Fibroblast of lung (primary cell): ENCODE measurements at regions not wholly inside any gene's neighbourhood (a gene's known extent, or its start where the extent isn't known, plus 50 kb on each side); places are given as distances from the start of the nearest gene placed in this dataset.

Source experiments
- DNase-seq, 2 donors: peaks; one replicate each; pipeline versions ENCODE4 v3.0.0 to v3.0.0-alpha.2; 2010; ENCODE audit warnings: low read depth in 2 of 2
- H2AFZ ChIP-seq: 2 replicates; pipeline ENCODE4 v1.5.1; 2012; ENCODE audit warnings: low read length, control low read depth, inconsistent platforms
- H3K27ac ChIP-seq: 2 replicates; pipeline ENCODE4 v1.5.1; 2011; ENCODE audit warnings: low read length, control low read depth; ENCODE audit not compliant: insufficient read depth
- H3K27me3 ChIP-seq: 2 replicates; pipeline ENCODE4 v1.5.1; 2011; ENCODE audit warnings: mild to moderate bottlenecking, low read length; ENCODE audit not compliant: control insufficient read depth, insufficient read depth
- H3K36me3 ChIP-seq: 2 replicates; pipeline ENCODE4 v1.5.1; 2011; ENCODE audit warnings: low read length; ENCODE audit not compliant: control insufficient read depth, insufficient read depth
- H3K4me1 ChIP-seq: 2 replicates; pipeline ENCODE4 v1.5.1; 2011; ENCODE audit warnings: low read length; ENCODE audit not compliant: control insufficient read depth, insufficient read depth; ENCODE audit errors: extremely low read depth
- H3K4me2 ChIP-seq: 2 replicates; pipeline ENCODE4 v1.5.1; 2011; ENCODE audit warnings: low read length, control low read depth; ENCODE audit not compliant: insufficient read depth; ENCODE audit errors: extremely low read depth
- H3K4me3 ChIP-seq, 4 experiments: fragments of 200-600 bp in 1 of 4; sonication (generic) in 1 of 4; replicated peaks in 1 of 4; 2 replicates each; pipeline ENCODE4 v1.5.1; 2011 to 2016; ENCODE audit warnings: low read length in 4 of 4, low read depth in 3 of 4, mild to moderate bottlenecking in 3 of 4, control low read depth in 2 of 4, inconsistent platforms in 1 of 4, mixed read lengths in 1 of 4; ENCODE audit not compliant: insufficient read depth in 1 of 4; ENCODE audit errors: control extremely low read depth in 1 of 4
- H3K79me2 ChIP-seq: 2 replicates; pipeline ENCODE4 v1.5.1; 2012; ENCODE audit warnings: mild to moderate bottlenecking, low read length, inconsistent platforms; ENCODE audit not compliant: control insufficient read depth, insufficient read depth
- H3K9ac ChIP-seq: 2 replicates; pipeline ENCODE4 v1.5.1; 2011; ENCODE audit warnings: mild to moderate bottlenecking, low read length, control low read depth; ENCODE audit not compliant: insufficient read depth
- H3K9me3 ChIP-seq: 2 replicates; pipeline ENCODE4 v1.5.1; 2012; ENCODE audit warnings: low read depth, low read length; ENCODE audit not compliant: control insufficient read depth, insufficient read depth
- H4K20me1 ChIP-seq: 2 replicates; pipeline ENCODE4 v1.5.1; 2011; ENCODE audit warnings: low read length; ENCODE audit not compliant: control insufficient read depth, insufficient read depth; ENCODE audit errors: extremely low read depth
- CTCF ChIP-seq, 2 donors: IDR thresholded peaks in 1 of 2; conservative IDR thresholded peaks in 1 of 2; 1 replicate in 1 of 2; 2 replicates in 1 of 2; pipeline ENCODE4 v1.5.1; 2011 to 2012; ENCODE audit warnings: low read length in 2 of 2, control low read depth in 1 of 2, inconsistent platforms in 1 of 2, low read depth in 1 of 2, mild to moderate bottlenecking in 1 of 2
- EZH2 ChIP-seq: IDR thresholded peaks from 2 replicates; pipeline ENCODE4 v1.5.1; 2012; ENCODE audit warnings: low read length, control low read depth, mild to moderate bottlenecking; ENCODE audit errors: missing control alignments

- H3K9me3 ChIP-seq = no peaks in the 10 kb centered on the region
- no peaks in the 10 kb centered on the region for H4K20me1 ChIP-seq
These were observed 843.2 kb upstream of the SLIT2 start for GRCh38 chr4:19408490-19408889.

GRCh38 chr4:19406789-19407188 lies 844.9 kb upstream of the SLIT2 start:
- no peak for DNase-seq
- no peaks in the 10 kb centered on the region for H3K4me1 ChIP-seq
- H3K4me2 ChIP-seq = no peak overlapping the region
- H3K9me3 ChIP-seq = no peaks in the 10 kb centered on the region
- TF ChIP-seq EZH2 = no peak
- TF ChIP-seq CTCF (conservative IDR thresholded peaks at IDR 0.05 in 1 of 2, IDR thresholded peaks at IDR 0.05 in 1 of 2; ENCODE audit: low read depth in 1 of 2, low read length in 2 of 2) = no peak
- H2AFZ ChIP-seq = no peak overlapping the region
- H3K27ac ChIP-seq = no peak overlapping the region
- no peak overlapping the region for H3K9ac ChIP-seq
- no peaks in the 10 kb centered on the region for H3K27me3 ChIP-seq
- H3K79me2 ChIP-seq = no peaks in the 10 kb centered on the region
- no peaks in the 10 kb centered on the region for H3K36me3 ChIP-seq
- H4K20me1 ChIP-seq = no peaks in the 10 kb centered on the region
- H3K4me3 ChIP-seq = no peak overlapping the region

More at GRCh38 chr4:19408490-19408889, 843.2 kb upstream of the SLIT2 start:
- no peak overlapping the region for H3K27ac ChIP-seq
- no peak overlapping the region for H2AFZ ChIP-seq
- DNase-seq = no peak
- H3K4me1 ChIP-seq = no peaks in the 10 kb centered on the region
- H3K9ac ChIP-seq = no peak overlapping the region
- no peak overlapping the region for H3K4me2 ChIP-seq
- no peak overlapping the region for H3K4me3 ChIP-seq
- TF ChIP-seq CTCF (conservative IDR thresholded peaks at IDR 0.05 in 1 of 2, IDR thresholded peaks at IDR 0.05 in 1 of 2; ENCODE audit: low read depth in 1 of 2, low read length in 2 of 2) = no peak
- TF ChIP-seq EZH2 = no peak
- H3K79me2 ChIP-seq = no peaks in the 10 kb centered on the region
- H3K36me3 ChIP-seq = no peaks in the 10 kb centered on the region
- H3K27me3 ChIP-seq = no peaks in the 10 kb centered on the region

- H2AFZ ChIP-seq = no peak overlapping the region
- DNase-seq = peak in 1 of 2 donors; percentile 7
- no peaks in the 10 kb centered on the region for H3K36me3 ChIP-seq
- H3K4me1 ChIP-seq = no peaks in the 10 kb centered on the region
- H3K27me3 ChIP-seq = no peaks in the 10 kb centered on the region
- no peak overlapping the region for H3K9ac ChIP-seq
- TF ChIP-seq CTCF (conservative IDR thresholded peaks at IDR 0.05 in 1 of 2, IDR thresholded peaks at IDR 0.05 in 1 of 2; ENCODE audit: low read depth in 1 of 2, low read length in 2 of 2) = no peak
- TF ChIP-seq EZH2 = no peak
- H3K27ac ChIP-seq = no peak overlapping the region
- no peaks in the 10 kb centered on the region for H3K9me3 ChIP-seq
- H3K4me3 ChIP-seq = no peak overlapping the region
- no peaks in the 10 kb centered on the region for H4K20me1 ChIP-seq
- H3K4me2 ChIP-seq = no peak overlapping the region
- H3K79me2 ChIP-seq = no peaks in the 10 kb centered on the region
These were observed 847.8 kb upstream of the SLIT2 start for GRCh38 chr4:19403786-19404370.
